HEK293 (cell line): ENCODE measurements at regions not wholly inside any gene's neighbourhood (a gene's known extent, or its start where the extent isn't known, plus 50 kb on each side); places are given as distances from the start of the nearest gene placed in this dataset.

Experiments used
- CTCF ChIA-PET: fragments of 350-600 bp; formaldehyde crosslinking; extraction: SDS; loops from one replicate; lab custom pipeline; 2021; ENCODE audit warnings: antibody characterized with exemption; lab: Yijun Ruan, JAX
- POLR2A ChIA-PET: fragments of 300-600 bp; formaldehyde crosslinking; extraction: SDS; loops from one replicate; lab custom pipeline; 2020; ENCODE audit warnings: antibody characterized with exemption, inconsistent platforms; lab: Yijun Ruan, JAX
- H3K27ac ChIP-seq: fragments of 200-500 bp; sonication (Bioruptor generic); 2 replicates; pipeline ENCODE4 v1.5.1; 2014; ENCODE audit warnings: low read depth, low read length, control low read depth, inconsistent platforms; ENCODE audit errors: extremely low read depth
- H3K36me3 ChIP-seq, 2 experiments: fragments of 200-500 bp in 1 of 2; sonication (Bioruptor generic) in 1 of 2; 1 replicate in 1 of 2; 2 replicates in 1 of 2; pipeline ENCODE4 v1.5.1; 2014 to 2017; ENCODE audit warnings: inconsistent platforms in 2 of 2, low read length in 2 of 2; ENCODE audit not compliant: control insufficient read depth in 2 of 2, insufficient read depth in 1 of 2
- H3K4me1 ChIP-seq: fragments of 200-500 bp; sonication (Bioruptor generic); 2 replicates; pipeline ENCODE4 v1.5.1; 2014; ENCODE audit warnings: mild to moderate bottlenecking, low read length, inconsistent platforms; ENCODE audit not compliant: control insufficient read depth, insufficient read depth
- H3K4me3 ChIP-seq: 2 replicates; pipeline ENCODE4 v1.5.1; 2011; ENCODE audit warnings: low read depth, mild to moderate bottlenecking, control low read depth, low read length, moderate library complexity
- H3K9me3 ChIP-seq: fragments of 200-500 bp; sonication (Bioruptor generic); 2 replicates; pipeline ENCODE4 v1.5.1; 2014; ENCODE audit warnings: low read depth, low read length, inconsistent platforms; ENCODE audit not compliant: control insufficient read depth, insufficient read depth
- ZFP37 ChIP-seq: fragments of 450-650 bp; formaldehyde crosslinking; IDR thresholded peaks from 2 replicates; pipeline ENCODE4 v1.5.1; 2016; ENCODE audit warnings: missing biosample characterization, missing genetic modification characterization
- ZIC2 ChIP-seq: fragments of 450-650 bp; formaldehyde crosslinking; IDR thresholded peaks from 2 replicates; pipeline ENCODE4 v1.5.1; 2016; ENCODE audit warnings: missing biosample characterization, missing genetic modification characterization
- ZNF138 ChIP-seq: fragments of 450-650 bp; formaldehyde crosslinking; IDR thresholded peaks from 2 replicates; pipeline ENCODE4 v1.5.1; 2016; ENCODE audit warnings: missing biosample characterization, missing genetic modification characterization, borderline replicate concordance
- ZNF174 ChIP-seq: fragments of 450-650 bp; formaldehyde crosslinking; IDR thresholded peaks from 2 replicates; pipeline ENCODE4 v1.5.0; 2017; ENCODE audit warnings: missing biosample characterization, mild to moderate bottlenecking, missing genetic modification characterization
- ZNF350 ChIP-seq: fragments of 450-650 bp; formaldehyde crosslinking; IDR thresholded peaks from 2 replicates; pipeline ENCODE4 v1.5.0; 2017; ENCODE audit warnings: missing biosample characterization, mild to moderate bottlenecking, missing genetic modification characterization
- ZNF518A ChIP-seq: fragments of 450-650 bp; formaldehyde crosslinking; conservative IDR thresholded peaks from 2 replicates; pipeline ENCODE4 v1.5.1; 2016; ENCODE audit warnings: low read depth, missing biosample characterization, missing genetic modification characterization
- ZNF529 ChIP-seq: fragments of 450-650 bp; formaldehyde crosslinking; IDR thresholded peaks from 2 replicates; pipeline ENCODE4 v1.5.1; 2017; ENCODE audit warnings: missing genetic modification characterization, missing biosample characterization; ENCODE audit not compliant: insufficient replicate concordance
- ZNF571 ChIP-seq: fragments of 450-650 bp; formaldehyde crosslinking; IDR thresholded peaks from 2 replicates; pipeline ENCODE4 v1.5.0; 2017; ENCODE audit warnings: missing biosample characterization, missing genetic modification characterization
- ZNF621 ChIP-seq: fragments of 450-650 bp; formaldehyde crosslinking; IDR thresholded peaks from 2 replicates; pipeline ENCODE4 v1.5.1; 2017; ENCODE audit warnings: missing biosample characterization, missing genetic modification characterization
- ZSCAN16 ChIP-seq: fragments of 450-650 bp; formaldehyde crosslinking; IDR thresholded peaks from 2 replicates; pipeline ENCODE4 v1.5.1; 2016; ENCODE audit warnings: missing biosample characterization, missing genetic modification characterization
- ZSCAN30 ChIP-seq: fragments of 450-650 bp; IDR thresholded peaks from 2 replicates; pipeline ENCODE4 v1.5.1; 2018; ENCODE audit warnings: missing biosample characterization, mild to moderate bottlenecking, missing genetic modification characterization, moderate library complexity
- TF ChIP-seq, protein P1 (sequence below): fragments of 450-650 bp; formaldehyde crosslinking; IDR thresholded peaks from 2 replicates; pipeline ENCODE4 v1.5.1; 2016; ENCODE audit warnings: missing biosample characterization, missing genetic modification characterization
- TF ChIP-seq, protein P2 (sequence below): fragments of 450-650 bp; IDR thresholded peaks from 2 replicates; pipeline ENCODE4 v1.5.1; 2018; ENCODE audit warnings: missing biosample characterization, mild to moderate bottlenecking, missing genetic modification characterization

GRCh38 chr13:38265132-38265497, 84.5 kb upstream of the UFM1 start (continued):
- TF ChIP-seq ZNF571 (no peak), ZNF138 (tag by site-specific recombination) (no peak), ZNF529 (no peak), ZSCAN16 (tag by site-specific recombination) (no peak)
- TF ChIP-seq, protein P1, sequence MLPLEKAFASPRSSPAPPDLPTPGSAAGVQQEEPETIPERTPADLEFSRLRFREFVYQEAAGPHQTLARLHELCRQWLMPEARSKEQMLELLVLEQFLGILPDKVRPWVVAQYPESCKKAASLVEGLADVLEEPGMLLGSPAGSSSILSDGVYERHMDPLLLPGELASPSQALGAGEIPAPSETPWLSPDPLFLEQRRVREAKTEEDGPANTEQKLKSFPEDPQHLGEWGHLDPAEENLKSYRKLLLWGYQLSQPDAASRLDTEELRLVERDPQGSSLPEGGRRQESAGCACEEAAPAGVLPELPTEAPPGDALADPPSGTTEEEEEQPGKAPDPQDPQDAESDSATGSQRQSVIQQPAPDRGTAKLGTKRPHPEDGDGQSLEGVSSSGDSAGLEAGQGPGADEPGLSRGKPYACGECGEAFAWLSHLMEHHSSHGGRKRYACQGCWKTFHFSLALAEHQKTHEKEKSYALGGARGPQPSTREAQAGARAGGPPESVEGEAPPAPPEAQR (tag by site-specific recombination), result no peak

- Histone ChIP-seq H3K27ac (no peak overlapping the region), H3K4me3 (no peak overlapping the region), H3K4me1 (no peaks in the 10 kb centered on the region), H3K36me3 (no peaks in the 10 kb centered on the region), H3K9me3 (no peaks in the 10 kb centered on the region)
- no peak for TF ChIP-seq ZFP37 (tag by site-specific recombination)
- no peak for TF ChIP-seq ZSCAN30
- TF ChIP-seq ZNF621 (tag by site-specific recombination), result no peak
- TF ChIP-seq ZIC2 (tag by site-specific recombination), result peak; percentile 27; the same call in 1 of the 2 replicates
- no peak for TF ChIP-seq ZNF518A (tag by site-specific recombination)
- TF ChIP-seq, protein P2, sequence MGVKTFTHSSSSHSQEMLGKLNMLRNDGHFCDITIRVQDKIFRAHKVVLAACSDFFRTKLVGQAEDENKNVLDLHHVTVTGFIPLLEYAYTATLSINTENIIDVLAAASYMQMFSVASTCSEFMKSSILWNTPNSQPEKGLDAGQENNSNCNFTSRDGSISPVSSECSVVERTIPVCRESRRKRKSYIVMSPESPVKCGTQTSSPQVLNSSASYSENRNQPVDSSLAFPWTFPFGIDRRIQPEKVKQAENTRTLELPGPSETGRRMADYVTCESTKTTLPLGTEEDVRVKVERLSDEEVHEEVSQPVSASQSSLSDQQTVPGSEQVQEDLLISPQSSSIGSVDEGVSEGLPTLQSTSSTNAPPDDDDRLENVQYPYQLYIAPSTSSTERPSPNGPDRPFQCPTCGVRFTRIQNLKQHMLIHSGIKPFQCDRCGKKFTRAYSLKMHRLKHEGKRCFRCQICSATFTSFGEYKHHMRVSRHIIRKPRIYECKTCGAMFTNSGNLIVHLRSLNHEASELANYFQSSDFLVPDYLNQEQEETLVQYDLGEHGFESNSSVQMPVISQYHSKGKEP (tag by site-specific recombination), result 0 out of 2 replicates have a peak, but pooled peaks have one; percentile 8
- no peak for TF ChIP-seq ZNF350 (tag by site-specific recombination)
- ChIA-PET CTCF (no interaction called here), POLR2A (no interaction called here)
These were observed 85.1 kb upstream of the UFM1 start for GRCh38 chr13:38264363-38265131.

DNA sequence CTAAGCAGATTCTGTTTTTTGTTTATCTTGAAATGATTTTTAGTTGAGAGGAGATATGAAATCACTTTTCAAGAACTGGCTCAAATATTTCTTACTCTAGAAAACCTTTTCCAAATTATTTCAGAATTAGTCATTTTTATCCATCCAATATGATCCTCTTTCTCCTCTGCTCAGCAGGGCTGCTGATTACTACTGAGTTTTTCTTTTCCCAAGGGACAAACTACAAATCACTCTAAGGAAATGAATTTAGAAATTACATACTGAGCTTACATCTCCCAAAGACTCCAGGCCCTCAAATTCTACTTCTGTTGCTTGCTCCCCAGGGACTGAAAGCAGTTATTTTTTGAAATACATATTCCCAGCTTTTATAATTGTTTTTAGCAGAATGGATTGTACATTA, 87.4 kb upstream of the UFM1 start:
- POLR2A ChIA-PET, result no interaction called here

More for the DNA sequence above, 87.4 kb upstream of the UFM1 start:
- Histone ChIP-seq H3K4me3 (no peak overlapping the region), H3K36me3 (no peaks in the 10 kb centered on the region), H3K9me3 (no peaks in the 10 kb centered on the region), H3K27ac (no peak overlapping the region), H3K4me1 (no peaks in the 10 kb centered on the region)
- no peak for TF ChIP-seq ZNF174
- CTCF ChIA-PET, result no interaction called here
